DMS153 treated with DMSO at 0.1 percent for 48 hours (cell line): ENCODE measurements at regions not wholly inside any gene's neighbourhood (a gene's known extent, or its start where the extent isn't known, plus 50 kb on each side); places are given as distances from the start of the nearest gene placed in this dataset.

Experiments
- DNase-seq: peaks from one replicate; lab custom pipeline; 2025; ENCODE audit not compliant: unreplicated experiment; lab: John Stamatoyannopoulos, UW

- no peak for DNase-seq
These were observed 227.7 kb downstream of the TSHZ3 start for GRCh38 chr19:31121501-31121900.

- no peak for DNase-seq
These were observed 228.3 kb downstream of the TSHZ3 start for GRCh38 chr19:31120952-31121351.

GRCh38 chr19:31119951-31120690, 229.1 kb downstream of the TSHZ3 start:
- no peak for DNase-seq

- no peak for DNase-seq
These were observed 230.2 kb downstream of the TSHZ3 start for GRCh38 chr19:31118986-31119385.

- no peak for DNase-seq
These were observed 230.8 kb downstream of the TSHZ3 start for GRCh38 chr19:31118287-31118955.

- no peak for DNase-seq
These were observed 234.7 kb downstream of the TSHZ3 start for GRCh38 chr19:31114585-31114984.

- no peak for DNase-seq
These were observed 235.9 kb downstream of the TSHZ3 start for GRCh38 chr19:31113293-31113692.

GRCh38 chr19:31112158-31112557, 237.1 kb downstream of the TSHZ3 start:
- DNase-seq = no peak

GRCh38 chr19:31111741-31112140, 237.5 kb downstream of the TSHZ3 start:
- no peak for DNase-seq

- DNase-seq = no peak
These were observed 238.9 kb downstream of the TSHZ3 start for GRCh38 chr19:31110336-31110735.

- no peak for DNase-seq
These were observed 239.6 kb downstream of the TSHZ3 start for GRCh38 chr19:31109636-31110035.

GRCh38 chr19:31107096-31107495, 242.1 kb downstream of the TSHZ3 start:
- DNase-seq = no peak

GRCh38 chr19:31105761-31106160, 243.5 kb downstream of the TSHZ3 start:
- DNase-seq = no peak

GRCh38 chr19:31104451-31104850, 244.8 kb downstream of the TSHZ3 start:
- no peak for DNase-seq

- no peak for DNase-seq
These were observed 246.0 kb downstream of the TSHZ3 start for GRCh38 chr19:31103228-31103627.

GRCh38 chr19:31102674-31103073, 246.6 kb downstream of the TSHZ3 start:
- DNase-seq = no peak

- DNase-seq = no peak
These were observed 248.3 kb downstream of the TSHZ3 start for GRCh38 chr19:31100981-31101380.

- DNase-seq = no peak
These were observed 249.0 kb downstream of the TSHZ3 start for GRCh38 chr19:31100206-31100590.

GRCh38 chr19:31099515-31100205, 249.6 kb downstream of the TSHZ3 start:
- DNase-seq = no peak

- DNase-seq = no peak
These were observed 250.4 kb downstream of the TSHZ3 start for GRCh38 chr19:31098836-31099235.

GRCh38 chr19:31096935-31097545, 252.2 kb downstream of the TSHZ3 start:
- no peak for DNase-seq
